ENCODE measurements at regions not wholly inside any gene's neighbourhood (a gene's known extent, or its start where the extent isn't known, plus 50 kb on each side); places are given as distances from the start of the nearest gene placed in this dataset.

- H3K4me3 ChIP-seq (replicated peaks in 1 of 2; ENCODE audit: low read depth in 2 of 2, low read length in 2 of 2), result no peak overlapping the region
- DNase-seq (ENCODE audit: low read depth in 2 of 2), result no peak
- TF ChIP-seq, protein P1, sequence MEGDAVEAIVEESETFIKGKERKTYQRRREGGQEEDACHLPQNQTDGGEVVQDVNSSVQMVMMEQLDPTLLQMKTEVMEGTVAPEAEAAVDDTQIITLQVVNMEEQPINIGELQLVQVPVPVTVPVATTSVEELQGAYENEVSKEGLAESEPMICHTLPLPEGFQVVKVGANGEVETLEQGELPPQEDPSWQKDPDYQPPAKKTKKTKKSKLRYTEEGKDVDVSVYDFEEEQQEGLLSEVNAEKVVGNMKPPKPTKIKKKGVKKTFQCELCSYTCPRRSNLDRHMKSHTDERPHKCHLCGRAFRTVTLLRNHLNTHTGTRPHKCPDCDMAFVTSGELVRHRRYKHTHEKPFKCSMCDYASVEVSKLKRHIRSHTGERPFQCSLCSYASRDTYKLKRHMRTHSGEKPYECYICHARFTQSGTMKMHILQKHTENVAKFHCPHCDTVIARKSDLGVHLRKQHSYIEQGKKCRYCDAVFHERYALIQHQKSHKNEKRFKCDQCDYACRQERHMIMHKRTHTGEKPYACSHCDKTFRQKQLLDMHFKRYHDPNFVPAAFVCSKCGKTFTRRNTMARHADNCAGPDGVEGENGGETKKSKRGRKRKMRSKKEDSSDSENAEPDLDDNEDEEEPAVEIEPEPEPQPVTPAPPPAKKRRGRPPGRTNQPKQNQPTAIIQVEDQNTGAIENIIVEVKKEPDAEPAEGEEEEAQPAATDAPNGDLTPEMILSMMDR (IDR thresholded peaks at IDR 0.05; ENCODE audit: low read depth, low read length), result no peak
These were observed 2170.5 kb upstream of the PIK3C3 start for GRCh38 chr18:39784541-39784940.

GRCh38 chr18:39781565-39781964 lies 2173.5 kb upstream of the PIK3C3 start:
- TF ChIP-seq, protein P1 (IDR thresholded peaks at IDR 0.05; ENCODE audit: low read depth, low read length), result no peak
- no peak overlapping the region for H3K4me3 ChIP-seq (replicated peaks in 1 of 2; ENCODE audit: low read depth in 2 of 2, low read length in 2 of 2)
- DNase-seq (ENCODE audit: low read depth in 2 of 2), result no peak

DNA sequence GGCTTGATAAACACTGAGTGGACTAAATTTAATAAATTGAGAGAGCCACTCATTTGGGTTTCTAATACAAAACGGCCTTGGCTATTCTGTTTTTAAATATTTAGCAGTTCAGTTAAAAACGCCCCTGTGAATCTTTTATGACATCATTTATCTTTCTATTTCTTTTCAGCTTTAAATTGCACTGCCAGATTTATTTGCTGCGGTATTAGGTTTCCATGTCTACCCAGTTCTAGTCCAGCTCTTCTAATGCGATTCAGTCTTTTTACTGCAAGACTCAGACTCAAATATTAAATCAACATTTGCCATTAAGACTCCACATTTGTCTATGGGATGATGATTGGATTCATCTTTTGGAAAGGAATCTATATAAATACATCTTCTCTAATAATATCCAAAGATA lies 2174.3 kb upstream of the PIK3C3 start:
- no peak for DNase-seq (ENCODE audit: low read depth in 2 of 2)
- H3K4me3 ChIP-seq (replicated peaks in 1 of 2; ENCODE audit: low read depth in 2 of 2, low read length in 2 of 2), result no peak overlapping the region
- TF ChIP-seq, protein P1 (IDR thresholded peaks at IDR 0.05; ENCODE audit: low read depth, low read length), result no peak

GRCh38 chr18:39779926-39780325 lies 2175.1 kb upstream of the PIK3C3 start:
- no peak overlapping the region for H3K4me3 ChIP-seq (replicated peaks in 1 of 2; ENCODE audit: low read depth in 2 of 2, low read length in 2 of 2)
- TF ChIP-seq, protein P1 (IDR thresholded peaks at IDR 0.05; ENCODE audit: low read depth, low read length), result no peak
- DNase-seq (ENCODE audit: low read depth in 2 of 2), result no peak

DNA sequence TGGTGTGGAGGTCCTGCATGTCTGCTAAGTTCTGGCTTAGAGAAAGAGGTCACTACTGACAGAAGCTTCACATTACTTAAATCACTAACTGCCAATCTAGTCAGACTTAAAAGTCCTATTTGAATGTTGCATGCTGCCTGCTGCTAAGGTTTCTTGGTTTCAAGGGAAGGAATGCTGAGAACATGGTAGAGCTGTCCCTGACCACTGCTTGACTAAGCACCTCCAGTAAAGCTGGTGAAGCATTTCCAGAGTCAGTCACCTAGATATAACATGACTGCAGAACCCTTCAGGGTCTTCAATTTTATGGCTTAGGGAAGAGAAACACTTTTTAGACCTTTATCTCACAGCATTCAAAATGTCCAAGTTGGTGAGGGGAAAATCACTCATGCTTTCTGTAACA lies 2178.3 kb upstream of the PIK3C3 start:
- no peak overlapping the region for H3K4me3 ChIP-seq (replicated peaks in 1 of 2; ENCODE audit: low read depth in 2 of 2, low read length in 2 of 2)
- no peak for DNase-seq (ENCODE audit: low read depth in 2 of 2)
- TF ChIP-seq, protein P1 (IDR thresholded peaks at IDR 0.05; ENCODE audit: low read depth, low read length), result no peak

GRCh38 chr18:39774957-39775598 lies 2180.0 kb upstream of the PIK3C3 start:
- H3K4me3 ChIP-seq (replicated peaks in 1 of 2; ENCODE audit: low read depth in 2 of 2, low read length in 2 of 2), result no peak overlapping the region
- DNase-seq (ENCODE audit: low read depth in 2 of 2), result no peak
- TF ChIP-seq, protein P1 (IDR thresholded peaks at IDR 0.05; ENCODE audit: low read depth, low read length), result no peak

DNA sequence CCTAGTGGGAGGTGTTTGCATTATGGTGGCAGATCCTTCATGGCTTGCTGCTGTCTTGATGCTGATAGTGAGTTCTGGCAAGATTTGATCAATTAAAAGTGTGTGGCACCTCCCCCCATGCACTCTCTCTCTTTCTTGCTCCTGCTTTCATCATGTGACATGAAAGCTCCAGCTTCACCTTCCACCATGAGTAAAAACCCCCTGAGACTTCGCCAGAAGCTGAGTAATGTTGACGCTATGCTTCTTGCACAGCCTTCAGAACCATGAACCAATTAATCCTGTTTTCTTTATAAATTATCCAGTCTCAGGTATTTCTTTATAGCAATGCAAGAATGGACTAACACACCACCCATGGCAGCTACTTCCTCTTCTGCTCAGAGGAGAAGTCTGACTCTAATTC lies 2181.4 kb upstream of the PIK3C3 start:
- H3K4me3 ChIP-seq (replicated peaks in 1 of 2; ENCODE audit: low read depth in 2 of 2, low read length in 2 of 2), result no peak overlapping the region
- DNase-seq (ENCODE audit: low read depth in 2 of 2), result peak in 1 of 2 donors; percentile 16
- TF ChIP-seq, protein P1 (IDR thresholded peaks at IDR 0.05; ENCODE audit: low read depth, low read length), result no peak
